IMR-90 (cell line): ENCODE measurements at regions not wholly inside any gene's neighbourhood (a gene's known extent, or its start where the extent isn't known, plus 50 kb on each side); places are given as distances from the start of the nearest gene placed in this dataset.

ENCODE experiments used
- ATAC-seq: fragments of 200-7000 bp; cut with Tn5 transposase; 2 replicates; pipeline ENCODE4 v1.9.1; 2020; ENCODE audit warnings: low read depth, mild to moderate bottlenecking, moderate library complexity
- BruUV-seq: library from RNA; stranded (reverse); fragments of 400-500 nt; replicated peaks from 2 replicates; lab custom pipeline; 2021; lab: Mats Ljungman, UMichigan
- CTCF ChIA-PET: fragments of 300-600 bp; formaldehyde crosslinking; extraction: SDS; loops from one replicate; lab custom pipeline; 2021; ENCODE audit warnings: antibody characterized with exemption; lab: Yijun Ruan, JAX
- POLR2A ChIA-PET: fragments of 300-600 bp; sonication (Branson Sonifier 250); formaldehyde crosslinking; loops from one replicate; lab custom pipeline; 2022; ENCODE audit warnings: antibody characterized with exemption; ENCODE audit not compliant: unreplicated experiment; lab: Charles Lee
- DNase-seq: peaks from one replicate; pipeline ENCODE4 v3.0.0; 2013
- H2AFZ ChIP-seq: replicated peaks from 2 replicates; pipeline ENCODE3; 2013; ENCODE audit warnings: low read length, mild to moderate bottlenecking; ENCODE audit not compliant: poor library complexity
- H2AK5ac ChIP-seq: 2 replicates; pipeline ENCODE4 v1.6.1; 2013; ENCODE audit warnings: low read depth, low read length, inconsistent platforms
- H2AK9ac ChIP-seq: replicated peaks from 2 replicates; pipeline ENCODE3; 2013; ENCODE audit warnings: mild to moderate bottlenecking, low read depth, low read length, moderate library complexity; ENCODE audit not compliant: poor library complexity
- H2BK120ac ChIP-seq: 2 replicates; pipeline ENCODE4 v1.6.1; 2013; ENCODE audit warnings: low read depth, low read length, inconsistent platforms
- H2BK15ac ChIP-seq: 3 replicates; pipeline ENCODE4 v1.6.1; 2013; ENCODE audit warnings: low read depth, low read length, inconsistent platforms
- H2BK20ac ChIP-seq: 2 replicates; pipeline ENCODE4 v1.6.1; 2013; ENCODE audit warnings: low read depth, mild to moderate bottlenecking, inconsistent platforms, low read length, moderate library complexity
- H2BK5ac ChIP-seq: 2 replicates; pipeline ENCODE4 v1.6.1; 2013; ENCODE audit warnings: mild to moderate bottlenecking, low read depth, low read length, inconsistent platforms; ENCODE audit not compliant: poor library complexity, severe bottlenecking
- H3K14ac ChIP-seq: replicated peaks from 2 replicates; pipeline ENCODE4 v1.6.1; 2013; ENCODE audit warnings: low read depth, low read length, inconsistent platforms
- H3K18ac ChIP-seq: 2 replicates; pipeline ENCODE4 v1.6.1; 2013; ENCODE audit warnings: low read depth, low read length, control low read depth
- H3K23ac ChIP-seq: 2 replicates; pipeline ENCODE4 v1.6.1; 2013; ENCODE audit warnings: low read depth, low read length, inconsistent platforms
- H3K27ac ChIP-seq: 2 replicates; pipeline ENCODE4 v1.5.1; 2013; ENCODE audit warnings: mild to moderate bottlenecking, control low read depth, low read length; ENCODE audit not compliant: insufficient read depth
- H3K27me3 ChIP-seq: 2 replicates; pipeline ENCODE4 v1.6.1; 2013; ENCODE audit warnings: low read length; ENCODE audit not compliant: control insufficient read depth, insufficient read depth
- H3K36me3 ChIP-seq: 2 replicates; pipeline ENCODE4 v1.6.1; 2013; ENCODE audit warnings: low read length, mixed read lengths; ENCODE audit not compliant: control insufficient read depth, insufficient read depth
- H3K4ac ChIP-seq: 2 replicates; pipeline ENCODE4 v1.6.1; 2013; ENCODE audit warnings: low read depth, low read length, inconsistent platforms
- H3K4me1 ChIP-seq: 2 replicates; pipeline ENCODE4 v1.6.1; 2013; ENCODE audit warnings: low read length, mixed read lengths; ENCODE audit not compliant: control insufficient read depth, insufficient read depth
- H3K4me2 ChIP-seq: 2 replicates; pipeline ENCODE4 v1.6.1; 2013; ENCODE audit warnings: low read depth, mild to moderate bottlenecking, control low read depth, low read length, moderate library complexity
- H3K4me3 ChIP-seq: 2 replicates; pipeline ENCODE4 v1.5.1; 2013; ENCODE audit warnings: low read depth, mild to moderate bottlenecking, control low read depth, low read length, moderate library complexity; ENCODE audit not compliant: insufficient read depth
- H3K56ac ChIP-seq: 2 replicates; pipeline ENCODE4 v1.6.1; 2013; ENCODE audit warnings: low read length, inconsistent platforms; ENCODE audit not compliant: insufficient read depth; ENCODE audit errors: extremely low read depth
- H3K79me1 ChIP-seq, 2 experiments: 2 replicates each; pipeline ENCODE4 v1.6.1; 2013; ENCODE audit warnings: low read length in 2 of 2, inconsistent platforms in 1 of 2, low read depth in 1 of 2
- H3K9ac ChIP-seq: 2 replicates; pipeline ENCODE4 v1.6.1; 2013; ENCODE audit warnings: low read depth, low read length, control low read depth
- H3K9me1 ChIP-seq: 2 replicates; pipeline ENCODE4 v1.6.1; 2013; ENCODE audit warnings: low read length, inconsistent platforms; ENCODE audit not compliant: insufficient read depth
- H3K9me3 ChIP-seq: 2 replicates; pipeline ENCODE4 v1.6.1; 2013; ENCODE audit warnings: low read length; ENCODE audit not compliant: control insufficient read depth, insufficient read depth
- H4K20me1 ChIP-seq: 2 replicates; pipeline ENCODE4 v1.6.1; 2013; ENCODE audit warnings: low read length, inconsistent platforms; ENCODE audit not compliant: insufficient read depth
- H4K5ac ChIP-seq: 2 replicates; pipeline ENCODE4 v1.6.1; 2013; ENCODE audit warnings: mild to moderate bottlenecking, low read depth, low read length, control low read depth
- H4K8ac ChIP-seq, 2 experiments: 2 replicates each; pipeline ENCODE4 v1.6.1; 2013; ENCODE audit warnings: low read depth in 2 of 2, low read length in 2 of 2, control low read depth in 1 of 2, inconsistent platforms in 1 of 2
- H4K91ac ChIP-seq: 2 replicates; pipeline ENCODE4 v1.6.1; 2013; ENCODE audit warnings: low read depth, low read length, inconsistent platforms; ENCODE audit not compliant: insufficient read depth
- RCOR1 ChIP-seq: IDR thresholded peaks from 2 replicates; pipeline ENCODE4 v1.6.1; 2012; ENCODE audit warnings: mild to moderate bottlenecking, low read length, improper control_type of control experiment; ENCODE audit not compliant: insufficient replicate concordance
- WGBS, 2 experiments: methylation state at CpG; one replicate each; pipeline versions ENCODE4 v1.1.5 to v1.1.7; 2013; ENCODE audit warnings: missing lambda C conversion rate in 2 of 2; ENCODE audit not compliant: insufficient read length in 1 of 2; ENCODE audit errors: extremely low coverage in 2 of 2; 5-methylcytosine and 5-hydroxymethylcytosine counted together
- dilution Hi-C: fragments of 300-500 bp; cut with HindIII; formaldehyde crosslinking; loops from one replicate; pipeline ENCODE4 v1.14.3; 2018; ENCODE audit warnings: low sequenced_read_pairs; ENCODE audit not compliant: unreplicated experiment
- in situ Hi-C: fragments of 300-500 bp; cut with MboI; formaldehyde crosslinking; loops from 3 replicates; pipeline ENCODE4 v1.14.3; 2019; ENCODE audit warnings: low sequenced_read_pairs, inconsistent platforms, mixed read lengths
- intact Hi-C: fragments of 100-400 bp; cut with micrococcal nuclease; formaldehyde crosslinking; loops from 2 replicates; pipeline ENCODE4 v1.10.0; 2022

DNA sequence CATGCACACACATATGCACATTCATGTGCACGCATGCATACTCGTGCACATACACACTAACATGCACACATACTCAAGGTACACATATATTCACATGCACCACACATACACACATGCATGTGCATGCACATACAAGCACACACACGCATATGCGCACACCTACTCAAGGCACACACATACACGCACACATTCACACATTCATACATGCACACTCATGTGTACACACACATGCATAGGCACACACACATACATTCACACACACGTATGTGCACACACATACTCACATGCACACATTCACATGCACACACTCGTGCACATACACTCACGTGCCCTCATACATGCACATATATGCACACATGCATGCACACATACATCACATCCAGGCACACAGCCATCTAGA, 489.0 kb downstream of the MN1 start:
- TF ChIP-seq RCOR1 = no peak

More for the DNA sequence above, 489.0 kb downstream of the MN1 start:
- no peak overlapping the region for H3K23ac ChIP-seq
- no peak overlapping the region for H4K8ac ChIP-seq
- 84% methylated on average over 7 of the region's 8 CpGs; no CpG with 5 or more reads in 1 of the 2 experiments for WGBS, 2 experiments
- no peaks in the 10 kb centered on the region for H3K4me1 ChIP-seq
- no peak overlapping the region for H3K9ac ChIP-seq
- no peaks in the 10 kb centered on the region for H3K36me3 ChIP-seq
- no peak overlapping the region for H2BK5ac ChIP-seq
- no peak overlapping the region for H2BK20ac ChIP-seq
- intact Hi-C loops = no loop called here
- no peak overlapping the region for H3K14ac ChIP-seq
- in situ Hi-C loops = no loop called here
- no TSS peak for BruUV-seq
- ChIA-PET POLR2A (no interaction called here), CTCF (no interaction called here)
- H4K20me1 ChIP-seq = no peaks in the 10 kb centered on the region
- ATAC-seq = no peak
- H3K4ac ChIP-seq = no peak overlapping the region
- H2AK9ac ChIP-seq = no peak overlapping the region
- H3K9me3 ChIP-seq = no peaks in the 10 kb centered on the region
- no peak overlapping the region for H3K27ac ChIP-seq
- no peak overlapping the region for H3K18ac ChIP-seq
- H2BK15ac ChIP-seq = no peak overlapping the region
- dilution Hi-C loops = no loop called here
- no peak overlapping the region for H2BK120ac ChIP-seq
- no peak overlapping the region for H3K4me3 ChIP-seq
- no peak for DNase-seq
- H2AFZ ChIP-seq = peak overlapping the region; percentile 8
- H2AK5ac ChIP-seq = no peak overlapping the region
- peaks cover 6% of the 10 kb centered on the region for H3K9me1 ChIP-seq
- no peak overlapping the region for H3K4me2 ChIP-seq
- H4K91ac ChIP-seq = no peak overlapping the region
- H4K5ac ChIP-seq = no peak overlapping the region
- no peak overlapping the region for H3K56ac ChIP-seq
- no peaks in the 10 kb centered on the region for H3K79me1 ChIP-seq
- H3K27me3 ChIP-seq = peaks cover 32% of the 10 kb centered on the region; the same call in 1 of the 2 replicates
